Adrenal gland (tissue), 9 donors: ENCODE measurements at regions not wholly inside any gene's neighbourhood (a gene's known extent, or its start where the extent isn't known, plus 50 kb on each side); places are given as distances from the start of the nearest gene placed in this dataset.

Experiments used
- DNase-seq, 7 donors: peaks; one replicate each; pipeline ENCODE4 v3.0.0-alpha.2; 2019 to 2020
- H3K27ac ChIP-seq, 5 donors: fragments of 200-600 bp; sonication (generic) in 4 of 5; 1 replicate in 3 of 5; 2 replicates in 2 of 5; pipeline versions ENCODE4 v1.5.1 to v1.8.0; 2016 to 2020; ENCODE audit warnings: mild to moderate bottlenecking in 1 of 5
- H3K27me3 ChIP-seq: fragments of 200-600 bp; 2 replicates; pipeline ENCODE4 v1.8.0; 2021
- H3K36me3 ChIP-seq, 2 donors: fragments of 200-600 bp; replicated peaks in 1 of 2; 1 replicate in 1 of 2; 2 replicates in 1 of 2; pipeline versions ENCODE4 v1.5.1 to v1.8.0; 2018 to 2022
- H3K4me1 ChIP-seq, 2 donors: fragments of 200-600 bp; replicated peaks in 1 of 2; 1 replicate in 1 of 2; 2 replicates in 1 of 2; pipeline versions ENCODE4 v1.5.1 to v1.8.0; 2018 to 2021
- H3K4me3 ChIP-seq, 4 donors: fragments of 200-600 bp; sonication (generic) in 3 of 4; one replicate each; pipeline ENCODE4 v1.5.1; 2016 to 2018
- H3K9me3 ChIP-seq, 3 donors: fragments of 200-600 bp; sonication (generic) in 1 of 3; replicated peaks in 1 of 3; 1 replicate in 2 of 3; 2 replicates in 1 of 3; pipeline versions ENCODE4 v1.5.1 to v1.8.0; 2016 to 2021
- CTCF ChIP-seq, 6 experiments: fragments of 450-650 bp in 4 of 6; fragments of 200-600 bp in 2 of 6; sonication (generic) in 1 of 6; IDR thresholded peaks; 1 replicate in 5 of 6; 2 replicates in 1 of 6; pipeline versions ENCODE4 v1.5.1 to v1.8.0; 2016 to 2021; ENCODE audit warnings: antibody characterized with exemption in 6 of 6, mild to moderate bottlenecking in 2 of 6, moderate library complexity in 1 of 6
- POLR2A ChIP-seq, 2 donors: fragments of 450-650 bp; IDR thresholded peaks; one replicate each; pipeline ENCODE4 v1.6.1; 2017; ENCODE audit warnings: antibody characterized with exemption in 2 of 2, mild to moderate bottlenecking in 2 of 2, moderate library complexity in 1 of 2
- WGBS, 4 donors: extraction: QIAGEN DNeasy Blood & Tissue Kit in 2 of 4; methylation state at CpG; one replicate each; pipeline versions ENCODE4 v1.1.5 to v1.1.7; 2013 to 2017; 5-methylcytosine and 5-hydroxymethylcytosine counted together
- intact Hi-C, 2 donors: fragments of 100-400 bp; cut with DNase I; formaldehyde crosslinking; loops; one replicate each; pipeline versions ENCODE4 v1.14.1 to v1.15.0; 2022 to 2023
- donor health status: healthy with polysubstance abuse.
- donor health status: Bipolar disorder and iron deficiency.
- donor health status: DM: yes; HTN: yes; CAD: no.
- donor health status: DM: no; HTN: no; CAD: no.
- donor health status: DM: no; HTN: no; CAD: no.

- WGBS, 4 donors = 71 to 87% (median 73%) methylated on average over 1 of the region's 1 CpG
- no peaks in the 10 kb centered on the region for H3K9me3 ChIP-seq
- no peak for DNase-seq
- TF ChIP-seq CTCF (IDR thresholded peaks at IDR 0.05) = no peak
- TF ChIP-seq POLR2A (IDR thresholded peaks at IDR 0.05) = no peak
- intact Hi-C loops = no loop called here
- no peak overlapping the region for H3K27ac ChIP-seq
- H3K4me3 ChIP-seq = no peak overlapping the region
- no peaks in the 10 kb centered on the region for H3K4me1 ChIP-seq
- no peaks in the 10 kb centered on the region for H3K27me3 ChIP-seq
- H3K36me3 ChIP-seq = no peaks in the 10 kb centered on the region
Measured at GRCh38 chr2:78457269-78457668, 568.2 kb upstream of the REG3G start.

GRCh38 chr2:78465707-78466106, 559.8 kb upstream of the REG3G start:
- Histone ChIP-seq H3K27me3 (no peaks in the 10 kb centered on the region), H3K9me3 (no peaks in the 10 kb centered on the region), H3K36me3 (no peaks in the 10 kb centered on the region), H3K4me1 (no peaks in the 10 kb centered on the region), H3K4me3 (no peak overlapping the region), H3K27ac (no peak overlapping the region)
- WGBS, 4 donors = 81 to 92% (median 85%) methylated on average over 3 of the region's 3 CpGs
- no peak for TF ChIP-seq CTCF (IDR thresholded peaks at IDR 0.05)
- no peak for TF ChIP-seq POLR2A (IDR thresholded peaks at IDR 0.05)
- DNase-seq = no peak
- intact Hi-C loops = no loop called here

DNA sequence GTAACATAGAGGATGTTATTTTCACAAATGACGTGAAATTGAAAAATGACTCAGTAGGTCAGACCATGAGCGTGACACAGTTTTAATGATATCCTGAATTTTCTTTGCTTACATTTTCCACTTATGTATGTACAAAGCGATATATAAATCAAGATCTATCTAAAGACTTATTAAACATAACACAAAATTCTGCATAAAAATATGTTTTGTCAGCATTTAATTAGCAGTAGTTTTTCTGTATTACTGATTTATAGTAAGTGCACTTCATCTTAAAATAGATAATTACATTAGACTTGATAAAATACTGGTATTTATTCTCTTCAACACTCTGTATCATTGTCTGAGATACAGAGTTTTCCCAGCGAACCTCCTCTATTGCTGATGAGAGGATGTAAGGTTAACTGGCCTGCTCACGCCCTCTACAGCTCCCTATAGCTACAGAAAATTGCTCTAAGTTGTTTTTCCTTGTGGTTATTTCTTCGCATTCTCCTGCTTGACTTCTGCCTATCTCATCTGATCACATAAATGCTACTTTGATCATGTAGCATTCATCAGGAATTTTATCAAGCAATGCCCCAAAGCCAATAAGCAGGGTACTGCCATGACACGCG, 548.8 kb upstream of the REG3G start:
- WGBS, 4 donors = 74 to 84% (median 79%) methylated on average over 8 of the region's 8 CpGs

GRCh38 chr2:78486565-78486964, 538.9 kb upstream of the REG3G start:
- H3K27ac ChIP-seq = no peak overlapping the region
- H3K4me3 ChIP-seq = no peak overlapping the region
- no peaks in the 10 kb centered on the region for H3K4me1 ChIP-seq
- intact Hi-C loops = no loop called here
- H3K27me3 ChIP-seq = no peaks in the 10 kb centered on the region
- TF ChIP-seq CTCF (IDR thresholded peaks at IDR 0.05) (no peak), POLR2A (IDR thresholded peaks at IDR 0.05) (no peak)
- no peaks in the 10 kb centered on the region for H3K36me3 ChIP-seq
- DNase-seq = no peak
- no peaks in the 10 kb centered on the region for H3K9me3 ChIP-seq

More for the DNA sequence above, 548.8 kb upstream of the REG3G start:
- Histone ChIP-seq H3K27me3 (no peaks in the 10 kb centered on the region), H3K27ac (no peak overlapping the region), H3K9me3 (no peaks in the 10 kb centered on the region), H3K4me1 (no peaks in the 10 kb centered on the region), H3K36me3 (no peaks in the 10 kb centered on the region), H3K4me3 (no peak overlapping the region)
- no peak for DNase-seq
- TF ChIP-seq CTCF (IDR thresholded peaks at IDR 0.05) (no peak), POLR2A (IDR thresholded peaks at IDR 0.05) (no peak)
- intact Hi-C loops = no loop called here
